Smooth muscle cell (in vitro differentiated cells): ENCODE measurements at regions not wholly inside any gene's neighbourhood (a gene's known extent, or its start where the extent isn't known, plus 50 kb on each side); places are given as distances from the start of the nearest gene placed in this dataset.
A peak's percentile ranks its signal among the peaks of the same experiment; 100 is the strongest.

Experiments
- DNase-seq: peaks from one replicate; lab custom pipeline; 2025; ENCODE audit not compliant: unreplicated experiment; lab: John Stamatoyannopoulos, UW
- H2AFZ ChIP-seq: fragments of 200-600 bp; sonication (generic); 2 replicates; pipeline ENCODE4 v1.6.0; 2016; ENCODE audit warnings: antibody characterized with exemption, low read depth, mild to moderate bottlenecking
- H3F3A ChIP-seq: fragments of 200-600 bp; sonication (generic); 2 replicates; pipeline ENCODE4 v1.6.0; 2017; ENCODE audit warnings: antibody characterized with exemption, low read depth
- H3K27ac ChIP-seq: fragments of 200-600 bp; sonication (generic); 2 replicates; pipeline ENCODE4 v1.5.1; 2016; ENCODE audit warnings: low read depth, mild to moderate bottlenecking
- H3K27me3 ChIP-seq: fragments of 200-600 bp; sonication (generic); 2 replicates; pipeline ENCODE4 v1.6.1; 2016; ENCODE audit warnings: low read depth, mild to moderate bottlenecking
- H3K36me3 ChIP-seq: fragments of 200-600 bp; sonication (generic); 2 replicates; pipeline ENCODE4 v1.5.1; 2016; ENCODE audit warnings: low read depth
- H3K4me1 ChIP-seq: fragments of 200-600 bp; sonication (generic); 2 replicates; pipeline ENCODE4 v1.5.1; 2016; ENCODE audit warnings: low read depth
- H3K4me2 ChIP-seq: fragments of 200-600 bp; sonication (generic); 2 replicates; pipeline ENCODE4 v1.6.0; 2016; ENCODE audit warnings: mild to moderate bottlenecking
- H3K4me3 ChIP-seq: fragments of 200-600 bp; sonication (generic); 2 replicates; pipeline ENCODE4 v1.5.1; 2016; ENCODE audit warnings: mild to moderate bottlenecking
- H3K79me2 ChIP-seq: fragments of 200-600 bp; sonication (generic); 2 replicates; pipeline ENCODE4 v1.6.0; 2016; ENCODE audit warnings: low read depth, mild to moderate bottlenecking
- H3K9ac ChIP-seq: fragments of 200-600 bp; sonication (generic); 2 replicates; pipeline ENCODE4 v1.6.0; 2016; ENCODE audit warnings: low read depth
- H3K9me3 ChIP-seq: fragments of 200-600 bp; sonication (generic); replicated peaks from 2 replicates; pipeline ENCODE4 v1.5.1; 2016; ENCODE audit warnings: low read depth
- H4K20me1 ChIP-seq: fragments of 200-600 bp; sonication (generic); 2 replicates; pipeline ENCODE4 v1.6.0; 2016; ENCODE audit warnings: low read depth
- WGBS: methylation state at CpG from one replicate; pipeline ENCODE4 v1.1.7; 2016; ENCODE audit warnings: low lambda C conversion rate; 5-methylcytosine and 5-hydroxymethylcytosine counted together
- TF ChIP-seq, protein P1 (sequence below): fragments of 200-600 bp; sonication (generic); IDR thresholded peaks from 2 replicates; pipeline ENCODE4 v1.5.1; 2017; ENCODE audit warnings: borderline replicate concordance, mild to moderate bottlenecking, antibody characterized with exemption; ENCODE audit not compliant: insufficient read depth, poor library complexity, severe bottlenecking

DNA sequence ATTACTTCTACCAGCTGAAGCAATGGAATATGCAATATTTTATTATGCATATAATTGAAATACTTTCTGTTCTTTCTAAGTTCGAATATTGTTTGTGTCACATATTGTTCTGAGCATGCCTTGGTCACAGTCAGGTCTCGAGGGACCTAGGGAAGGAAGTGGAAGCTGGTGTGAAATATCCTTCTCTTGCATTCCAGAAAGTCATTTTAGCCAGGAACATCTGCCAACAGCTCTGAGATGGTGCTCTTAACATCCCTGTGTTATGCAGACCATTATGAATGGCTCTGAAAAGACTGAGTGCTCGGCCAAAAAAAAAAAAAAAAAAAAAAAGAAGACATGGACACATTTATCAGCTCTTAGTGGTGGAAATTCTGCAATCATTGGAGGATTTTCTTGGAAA, 132.7 kb upstream of the JAG1 start:
- no peak for DNase-seq
- no peak overlapping the region for H3K4me3 ChIP-seq
- no peaks in the 10 kb centered on the region for H3K27me3 ChIP-seq
- no peak overlapping the region for H2AFZ ChIP-seq
- H3K36me3 ChIP-seq: no peaks in the 10 kb centered on the region
- no peaks in the 10 kb centered on the region for H3K79me2 ChIP-seq
- no peak overlapping the region for H3K27ac ChIP-seq
- no peak overlapping the region for H3K4me2 ChIP-seq
- WGBS: 82% methylated on average over 3 of the region's 3 CpGs
- H3K4me1 ChIP-seq: no peaks in the 10 kb centered on the region
- TF ChIP-seq, protein P1, sequence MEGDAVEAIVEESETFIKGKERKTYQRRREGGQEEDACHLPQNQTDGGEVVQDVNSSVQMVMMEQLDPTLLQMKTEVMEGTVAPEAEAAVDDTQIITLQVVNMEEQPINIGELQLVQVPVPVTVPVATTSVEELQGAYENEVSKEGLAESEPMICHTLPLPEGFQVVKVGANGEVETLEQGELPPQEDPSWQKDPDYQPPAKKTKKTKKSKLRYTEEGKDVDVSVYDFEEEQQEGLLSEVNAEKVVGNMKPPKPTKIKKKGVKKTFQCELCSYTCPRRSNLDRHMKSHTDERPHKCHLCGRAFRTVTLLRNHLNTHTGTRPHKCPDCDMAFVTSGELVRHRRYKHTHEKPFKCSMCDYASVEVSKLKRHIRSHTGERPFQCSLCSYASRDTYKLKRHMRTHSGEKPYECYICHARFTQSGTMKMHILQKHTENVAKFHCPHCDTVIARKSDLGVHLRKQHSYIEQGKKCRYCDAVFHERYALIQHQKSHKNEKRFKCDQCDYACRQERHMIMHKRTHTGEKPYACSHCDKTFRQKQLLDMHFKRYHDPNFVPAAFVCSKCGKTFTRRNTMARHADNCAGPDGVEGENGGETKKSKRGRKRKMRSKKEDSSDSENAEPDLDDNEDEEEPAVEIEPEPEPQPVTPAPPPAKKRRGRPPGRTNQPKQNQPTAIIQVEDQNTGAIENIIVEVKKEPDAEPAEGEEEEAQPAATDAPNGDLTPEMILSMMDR: no peak
- H3K9me3 ChIP-seq: no peaks in the 10 kb centered on the region
- H3F3A ChIP-seq: no peaks in the 10 kb centered on the region
- H3K9ac ChIP-seq: no peak overlapping the region
- no peaks in the 10 kb centered on the region for H4K20me1 ChIP-seq

DNA sequence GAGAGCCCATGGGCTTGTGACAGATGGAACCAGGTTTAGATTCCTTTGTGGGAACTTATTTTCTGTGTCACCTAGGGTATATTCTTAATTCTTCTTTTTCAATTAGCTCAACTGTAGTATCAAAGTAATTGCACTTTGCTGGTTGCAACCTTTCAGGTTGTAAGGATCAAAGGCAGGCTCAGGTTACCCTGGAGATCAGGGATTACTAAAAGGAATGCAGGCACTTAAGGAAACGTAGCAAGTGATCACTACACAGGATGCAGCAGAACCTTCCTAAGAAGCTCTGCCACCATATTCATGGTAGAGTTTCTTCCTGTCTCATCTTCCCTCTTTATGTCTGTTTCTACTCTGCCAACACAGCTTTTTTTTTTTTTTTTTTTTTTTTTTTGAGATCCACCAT, 133.2 kb upstream of the JAG1 start:
- H3K27ac ChIP-seq: no peak overlapping the region
- H3K79me2 ChIP-seq: no peaks in the 10 kb centered on the region
- H2AFZ ChIP-seq: no peak overlapping the region
- no peaks in the 10 kb centered on the region for H3K4me1 ChIP-seq
- no peaks in the 10 kb centered on the region for H3F3A ChIP-seq
- H3K4me2 ChIP-seq: no peak overlapping the region
- H3K4me3 ChIP-seq: no peak overlapping the region
- H3K9me3 ChIP-seq: no peaks in the 10 kb centered on the region
- WGBS: 73% methylated on average over 1 of the region's 1 CpG
- no peaks in the 10 kb centered on the region for H3K27me3 ChIP-seq
- H3K36me3 ChIP-seq: no peaks in the 10 kb centered on the region
- DNase-seq: no peak
- TF ChIP-seq, protein P1: no peak
- H4K20me1 ChIP-seq: no peaks in the 10 kb centered on the region
- H3K9ac ChIP-seq: no peak overlapping the region

DNA sequence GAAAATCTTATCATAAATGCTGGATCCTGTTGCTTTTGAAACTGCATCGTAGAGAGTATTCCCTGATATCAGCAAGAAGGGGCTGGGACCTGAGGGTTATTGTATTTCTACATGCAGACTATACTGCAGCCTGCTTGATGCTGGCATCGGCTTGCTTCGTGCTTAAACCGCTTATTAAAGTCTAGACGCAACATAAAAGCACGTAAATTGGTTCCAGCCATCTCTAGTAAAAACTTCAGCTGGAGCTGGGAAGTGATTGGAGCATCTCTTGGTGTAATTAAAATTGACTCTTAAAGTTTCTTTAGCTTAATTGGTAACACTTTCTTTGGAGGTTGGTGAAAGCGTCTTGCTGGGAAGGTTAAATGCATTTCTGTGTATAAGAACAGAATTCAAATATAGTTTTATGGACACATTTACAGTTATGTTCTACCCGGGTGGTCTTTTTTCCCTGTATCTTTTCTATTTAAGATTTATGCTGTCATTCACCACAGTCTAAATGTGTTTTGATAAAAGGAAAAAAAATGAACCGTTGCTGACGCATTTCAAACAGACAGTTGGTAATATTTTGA, 139.0 kb upstream of the JAG1 start:
- TF ChIP-seq, protein P1: no peak
- no peaks in the 10 kb centered on the region for H3K4me1 ChIP-seq
- no peak overlapping the region for H3K4me3 ChIP-seq
- no peaks in the 10 kb centered on the region for H3K9me3 ChIP-seq
- 29% methylated on average over 10 of the region's 10 CpGs for WGBS
- peaks cover 6% of the 10 kb centered on the region for H3F3A ChIP-seq
- H4K20me1 ChIP-seq: no peaks in the 10 kb centered on the region
- no peak overlapping the region for H3K9ac ChIP-seq
- no peaks in the 10 kb centered on the region for H3K79me2 ChIP-seq
- H3K4me2 ChIP-seq: peak overlapping the region; percentile 70
- no peaks in the 10 kb centered on the region for H3K36me3 ChIP-seq
- no peaks in the 10 kb centered on the region for H3K27me3 ChIP-seq
- H2AFZ ChIP-seq: peak overlapping the region; percentile 6
- H3K27ac ChIP-seq: no peak overlapping the region
- no peak for DNase-seq

DNA sequence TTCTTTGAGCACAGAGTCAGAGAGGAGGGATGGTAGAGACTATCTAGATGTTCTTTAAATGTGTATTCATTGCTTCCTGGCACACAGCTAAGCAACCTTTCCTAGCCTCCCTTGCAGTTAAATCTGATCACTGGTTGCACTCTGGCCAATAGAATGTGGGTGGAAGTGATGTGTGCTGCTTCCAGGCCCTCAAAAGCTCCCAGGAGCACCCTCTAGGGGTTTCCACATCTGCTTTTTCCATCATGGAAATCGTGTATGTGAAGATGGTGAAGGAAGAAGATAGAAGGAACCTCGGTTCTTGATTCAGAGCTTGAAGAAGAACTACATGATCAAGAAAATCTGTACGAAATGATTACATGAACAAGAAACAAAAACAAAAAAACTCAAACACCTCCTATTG, 149.8 kb upstream of the JAG1 start:
- TF ChIP-seq, protein P1: no peak
- Histone ChIP-seq H3K4me3 (no peak overlapping the region), H3F3A (no peaks in the 10 kb centered on the region), H3K36me3 (no peaks in the 10 kb centered on the region), H3K79me2 (no peaks in the 10 kb centered on the region), H3K9me3 (no peaks in the 10 kb centered on the region), H3K27me3 (no peaks in the 10 kb centered on the region), H2AFZ (no peak overlapping the region), H4K20me1 (no peaks in the 10 kb centered on the region), H3K27ac (no peak overlapping the region), H3K4me2 (no peak overlapping the region), H3K4me1 (no peaks in the 10 kb centered on the region), H3K9ac (no peak overlapping the region)
- WGBS: 91% methylated on average over 3 of the region's 3 CpGs
- no peak for DNase-seq
